CD4-positive, alpha-beta T cell treated with Interleukin-6 for 4 hours (primary cell): ENCODE measurements at regions not wholly inside any gene's neighbourhood (a gene's known extent, or its start where the extent isn't known, plus 50 kb on each side); places are given as distances from the start of the nearest gene placed in this dataset.
"Not testable (repeated sequence)": the region's sequence is repeated elsewhere in the genome, so short reads cannot be mapped to it uniquely, and the experiment has no call there.

ENCODE experiments used
- DNase-seq: peaks from one replicate; pipeline ENCODE4 v3.0.0-alpha.2; 2020; ENCODE audit warnings: mixed read lengths

DNA sequence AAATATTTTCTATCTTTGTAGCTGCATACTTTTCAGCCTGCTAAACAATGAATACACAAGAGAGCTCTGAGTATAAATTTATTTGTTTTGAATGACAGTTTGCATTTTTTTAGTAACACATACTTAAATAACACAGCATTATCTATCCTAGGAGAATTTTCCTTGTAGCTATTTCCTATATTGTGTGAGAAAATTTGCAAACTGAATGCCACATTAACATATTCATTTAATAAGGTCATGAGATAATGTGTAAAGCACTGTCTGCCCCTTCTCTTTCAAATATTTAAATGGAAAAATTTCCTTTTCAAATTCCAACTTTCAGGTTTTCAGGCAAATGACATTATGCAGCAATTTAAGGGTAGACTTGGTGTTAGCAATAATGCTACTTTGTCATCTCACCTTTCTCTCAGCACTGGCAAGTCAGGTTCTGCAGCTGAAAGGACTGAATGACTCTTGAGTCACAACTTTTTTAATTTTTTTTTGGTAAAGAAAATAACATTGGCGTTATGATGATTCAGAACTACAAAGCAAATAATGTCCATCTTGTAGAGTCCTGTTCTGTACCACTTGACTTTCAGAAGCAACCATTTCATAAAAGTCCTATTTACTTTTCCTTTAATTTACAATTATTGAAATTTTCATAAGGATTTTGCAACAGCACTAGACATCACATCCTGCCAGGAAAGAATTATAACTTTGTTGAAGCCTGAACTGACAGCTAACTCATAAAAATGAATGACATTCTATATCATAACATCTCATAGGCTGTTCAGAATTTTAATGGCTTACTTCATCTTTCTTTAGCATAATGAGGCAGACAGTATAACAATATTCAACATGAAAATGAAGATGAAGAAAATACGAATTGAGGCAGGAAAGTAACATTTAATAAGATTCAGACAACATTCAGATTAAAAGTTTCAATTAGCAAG lies 681.6 kb upstream of the SEMA6D start:
- no peak for DNase-seq

DNA sequence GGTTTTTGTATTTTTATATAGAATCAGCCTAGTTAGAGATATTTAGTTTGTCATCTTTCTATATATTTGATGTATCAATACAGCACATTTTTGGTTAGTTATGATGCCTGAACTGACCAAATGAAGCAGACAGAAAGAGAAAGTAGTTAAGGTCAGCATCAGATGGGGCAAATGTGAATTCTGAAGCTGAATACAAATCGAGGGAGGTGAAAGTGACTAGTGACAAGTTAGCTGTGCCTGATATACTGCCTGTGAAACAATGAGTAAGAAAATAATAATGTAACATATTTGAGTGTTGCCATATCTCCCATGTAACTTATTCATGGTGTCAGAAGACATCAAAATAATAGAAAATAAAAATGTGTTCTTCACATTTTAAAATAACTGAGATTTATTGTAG lies 680.3 kb upstream of the SEMA6D start:
- no peak for DNase-seq

DNA sequence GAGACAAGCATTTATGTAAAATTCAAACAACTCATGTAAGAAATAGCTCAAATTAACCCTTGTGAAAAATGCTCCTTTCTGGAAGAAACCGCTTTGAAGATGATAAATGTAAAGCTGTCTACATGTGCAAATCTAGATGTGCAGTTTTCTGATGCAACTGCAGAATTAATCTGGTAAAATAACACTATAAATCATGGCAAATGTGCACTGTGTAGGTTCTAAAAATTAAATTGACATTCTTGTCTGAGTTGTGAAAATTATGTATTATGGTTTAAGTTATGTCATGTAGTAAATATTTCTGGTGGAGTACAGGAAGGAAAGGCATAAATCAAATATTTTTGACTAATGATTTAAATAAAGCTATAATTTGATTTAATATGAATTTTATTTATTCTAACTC lies 678.1 kb upstream of the SEMA6D start:
- DNase-seq: no peak

DNA sequence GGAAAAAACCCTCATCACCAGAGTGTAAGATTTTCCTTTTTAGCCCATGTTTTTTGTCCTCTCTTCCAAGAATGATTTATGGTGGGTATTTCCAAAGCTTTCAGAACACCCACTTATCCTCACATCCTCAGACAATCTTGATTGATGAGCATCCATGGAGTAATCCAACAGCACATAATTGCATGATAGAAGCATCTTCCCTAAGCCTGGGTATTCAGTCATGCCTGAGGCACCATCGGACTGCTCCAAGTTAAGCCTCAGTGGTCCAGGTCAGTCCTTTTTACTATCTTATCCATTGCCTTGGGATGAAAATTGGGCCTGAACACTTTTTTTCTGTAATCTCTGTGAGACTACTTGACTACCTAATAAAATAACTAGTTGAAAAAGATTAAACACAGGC lies 676.0 kb upstream of the SEMA6D start:
- DNase-seq: no peak

DNA sequence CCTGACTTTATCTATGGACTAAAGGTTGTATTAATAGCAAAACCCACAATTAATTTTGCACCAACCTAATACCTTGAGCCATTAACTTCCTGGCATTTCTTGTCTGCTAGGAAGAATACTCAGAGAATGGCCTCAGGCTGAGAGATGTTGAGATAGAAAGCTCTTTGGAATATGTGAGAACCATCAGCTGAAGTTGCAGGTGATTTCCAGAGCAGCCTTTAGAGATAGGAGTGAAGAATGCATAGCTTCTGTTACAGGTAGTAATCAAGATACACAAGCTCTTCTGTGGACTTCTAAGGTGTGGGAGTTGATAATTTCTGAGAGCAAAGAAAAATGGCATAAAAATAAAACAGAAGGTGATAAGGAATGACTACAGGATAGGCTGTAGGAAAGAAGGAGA lies 669.3 kb upstream of the SEMA6D start:
- DNase-seq: not testable (repeated sequence)

DNA sequence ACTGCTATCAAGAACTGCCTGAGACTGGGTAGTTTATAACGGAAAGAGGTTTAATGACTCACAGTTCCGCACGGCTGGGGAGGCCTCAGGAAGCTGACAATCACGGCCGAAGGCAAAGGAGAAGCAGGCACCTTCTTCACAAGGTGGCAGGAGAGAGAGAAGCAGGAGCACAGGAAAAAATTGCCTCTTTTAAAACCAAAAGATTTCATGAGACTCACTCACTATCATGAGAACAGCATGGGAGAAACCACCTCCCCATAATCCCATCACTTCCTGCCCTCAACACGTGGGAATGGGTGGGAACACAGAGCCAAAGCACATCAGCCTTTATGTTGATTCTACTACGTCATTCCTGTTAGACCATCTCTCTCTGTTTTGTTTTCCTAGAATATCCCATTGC lies 650.9 kb upstream of the SEMA6D start:
- no peak for DNase-seq

DNA sequence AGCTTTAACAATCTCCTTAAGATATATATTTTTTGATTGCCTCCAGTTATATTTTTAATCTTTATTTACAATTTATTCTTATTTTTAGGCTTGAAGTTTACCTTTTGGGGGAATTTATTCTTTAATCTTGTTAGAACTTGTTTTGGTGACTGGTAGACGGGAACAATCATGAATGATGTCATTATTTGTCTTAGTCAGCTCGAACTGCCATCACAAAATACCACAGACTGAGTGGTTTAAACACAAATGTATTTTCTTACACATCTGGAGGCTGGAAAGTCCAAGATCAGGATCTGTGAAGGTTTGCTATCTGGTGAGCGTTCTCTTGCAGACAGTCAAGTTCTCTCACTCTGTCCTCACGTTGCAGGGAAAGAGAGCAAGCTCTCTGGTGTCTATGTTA lies 639.5 kb upstream of the SEMA6D start:
- not testable (repeated sequence) for DNase-seq

DNA sequence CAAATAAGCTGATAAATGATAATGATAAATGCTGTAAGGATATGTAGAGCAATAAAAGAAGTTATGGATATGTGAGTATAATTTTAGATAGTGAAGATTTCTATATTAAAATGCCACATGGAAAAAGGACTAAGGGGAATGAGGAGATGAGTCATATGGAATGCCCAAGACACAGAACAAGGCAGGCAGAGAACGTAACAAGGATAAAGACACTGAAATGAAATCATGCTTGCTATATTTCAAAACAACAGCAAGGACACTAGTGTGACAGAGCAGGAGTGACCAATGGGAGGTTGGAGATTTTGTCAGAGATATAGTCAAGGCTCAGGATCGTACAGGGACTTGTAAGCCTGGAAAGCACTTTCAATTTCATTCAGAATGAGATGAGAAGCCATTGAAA lies 621.5 kb upstream of the SEMA6D start:
- DNase-seq: no peak

DNA sequence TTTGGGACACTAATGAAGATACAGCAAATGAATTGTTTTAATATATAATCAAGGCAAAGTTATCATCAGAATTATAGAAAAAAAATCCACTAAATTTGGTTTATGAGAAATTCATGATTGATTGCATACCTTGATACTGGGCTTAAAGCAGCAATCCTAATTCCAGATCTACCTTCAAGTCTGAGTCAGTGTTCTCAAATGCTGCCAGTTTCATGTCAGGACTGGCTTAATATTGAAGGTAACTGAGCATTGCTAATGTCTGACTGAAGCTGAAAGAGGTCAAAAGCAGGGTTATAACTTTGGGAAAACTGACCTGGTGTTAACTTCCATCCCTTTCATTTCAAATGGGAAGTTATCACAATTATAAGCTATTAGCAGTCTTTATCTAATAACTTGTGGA lies 618.8 kb upstream of the SEMA6D start:
- not testable (repeated sequence) for DNase-seq

DNA sequence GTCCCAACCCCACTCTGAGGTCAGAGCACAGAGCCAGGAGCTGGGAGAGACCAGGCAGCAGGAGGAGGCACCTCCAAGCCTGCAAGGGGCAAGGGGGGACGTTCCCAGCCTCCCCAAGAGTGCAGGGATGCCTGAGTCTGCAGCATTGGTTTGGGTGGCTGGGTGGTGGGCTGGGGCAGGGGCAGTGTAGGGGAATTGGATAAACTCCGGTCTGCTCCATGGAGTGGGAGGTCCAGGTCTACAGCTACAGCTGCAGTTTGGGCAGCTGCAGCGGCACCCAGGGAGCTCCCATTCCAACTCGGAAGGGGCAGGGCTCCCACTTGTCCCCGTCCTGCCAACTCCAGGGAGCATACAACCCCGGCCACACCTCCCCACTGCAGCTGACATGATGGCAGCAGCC lies 617.5 kb upstream of the SEMA6D start:
- DNase-seq: not testable (repeated sequence)

DNA sequence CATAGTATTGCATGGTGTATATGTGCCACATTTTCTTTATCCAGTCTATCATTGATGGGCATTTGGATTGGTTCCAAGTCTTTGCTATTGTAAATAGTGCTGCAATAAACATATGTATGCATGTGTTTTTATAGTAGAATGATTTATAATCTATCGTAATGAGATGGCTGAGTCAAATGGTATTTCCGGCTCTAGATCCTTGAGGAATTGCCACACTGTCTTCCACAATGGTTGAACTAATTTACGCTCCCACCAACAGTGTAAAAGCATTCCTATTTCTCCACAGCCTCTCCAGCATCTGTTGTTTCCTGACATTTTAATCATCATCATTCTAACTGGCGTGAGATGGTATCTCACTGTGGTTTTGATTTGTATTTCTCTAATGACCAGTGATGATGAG lies 608.5 kb upstream of the SEMA6D start:
- not testable (repeated sequence) for DNase-seq

DNA sequence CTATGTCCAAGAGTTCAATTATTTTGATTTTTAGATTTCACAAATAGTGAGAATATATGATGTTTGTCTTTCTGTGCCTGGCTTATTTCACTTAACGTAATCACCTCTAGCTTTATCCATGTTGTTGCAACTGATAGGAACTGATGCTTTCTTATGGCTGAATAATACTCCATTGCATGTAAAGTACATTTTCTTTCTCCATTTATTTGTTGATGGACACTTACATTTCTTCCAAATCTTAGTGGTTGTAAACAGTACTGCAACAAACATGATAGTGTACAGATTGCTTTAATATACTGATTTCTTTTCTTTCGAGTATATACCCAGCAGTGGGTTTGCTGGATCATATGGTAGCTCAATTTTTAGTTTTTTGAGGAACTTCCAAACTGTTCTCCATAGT lies 600.6 kb upstream of the SEMA6D start:
- DNase-seq: no peak

DNA sequence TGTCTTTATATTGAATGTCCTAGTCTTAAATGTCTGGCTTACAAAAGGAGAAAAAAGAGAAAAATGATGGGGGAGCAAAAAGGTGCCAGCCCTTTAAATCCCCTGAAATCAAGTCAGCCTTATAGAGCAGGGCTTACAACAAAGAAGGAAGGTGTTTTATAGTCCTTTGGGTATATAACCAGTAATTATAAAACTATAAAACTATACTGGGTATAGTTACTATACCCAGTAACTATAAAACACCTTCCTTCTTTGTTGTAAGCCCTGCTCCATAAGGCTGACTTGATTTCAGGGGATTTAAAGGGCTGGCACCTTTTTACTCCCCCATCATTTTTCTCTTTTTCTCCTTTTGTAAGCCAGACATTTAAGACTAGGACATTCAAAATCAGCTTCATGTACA lies 598.0 kb upstream of the SEMA6D start:
- no peak for DNase-seq

DNA sequence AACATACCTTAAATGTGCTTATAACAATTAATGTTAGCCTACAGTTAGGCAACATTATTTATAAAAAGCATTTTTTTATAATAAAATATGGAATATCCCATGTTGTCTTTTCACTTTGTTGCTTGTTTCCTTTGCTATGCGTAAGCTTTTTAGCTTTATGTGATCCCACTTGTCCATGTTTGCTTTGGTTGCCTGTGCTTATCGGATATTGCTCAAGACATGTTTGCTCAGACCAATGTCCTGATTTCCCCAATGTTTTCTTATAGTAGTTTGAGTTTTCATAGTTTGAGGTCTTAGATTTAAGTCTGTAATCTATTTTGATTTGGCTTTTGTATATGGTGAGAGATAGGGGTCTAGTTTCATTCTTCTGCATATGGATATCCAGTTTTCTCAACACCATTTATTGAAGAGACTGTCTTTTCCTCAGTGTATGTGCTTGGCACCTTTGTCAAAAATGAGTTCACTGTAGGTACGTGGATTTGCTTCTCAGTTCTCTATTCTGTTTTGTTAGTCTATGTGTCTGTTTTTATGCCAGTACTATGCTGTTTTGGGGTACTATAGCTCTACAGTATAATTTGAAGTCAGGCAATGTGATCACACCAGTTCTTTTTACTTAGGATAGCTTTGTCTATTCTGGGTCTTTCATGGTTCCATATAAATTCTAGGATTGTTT lies 592.7 kb upstream of the SEMA6D start:
- no peak for DNase-seq

DNA sequence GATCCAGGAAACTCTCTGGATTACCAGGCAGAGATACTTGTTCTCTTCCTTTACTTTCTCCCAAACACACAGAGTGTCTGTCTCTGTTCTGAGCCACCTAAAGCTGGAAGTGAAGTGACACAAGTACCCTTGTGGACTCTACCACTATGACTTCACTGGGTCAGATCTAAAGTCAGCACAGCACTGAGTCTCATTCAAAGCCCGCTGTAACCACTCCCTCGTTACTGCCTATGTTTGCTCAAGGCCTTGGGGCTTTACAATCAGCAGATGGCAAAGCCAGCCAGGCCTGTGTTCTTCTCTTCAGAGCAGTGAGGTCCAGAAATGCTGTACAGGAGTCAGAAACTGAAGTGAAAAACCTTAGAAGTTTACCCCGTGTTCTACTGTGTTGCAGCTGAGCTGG lies 588.3 kb upstream of the SEMA6D start:
- DNase-seq: no peak

DNA sequence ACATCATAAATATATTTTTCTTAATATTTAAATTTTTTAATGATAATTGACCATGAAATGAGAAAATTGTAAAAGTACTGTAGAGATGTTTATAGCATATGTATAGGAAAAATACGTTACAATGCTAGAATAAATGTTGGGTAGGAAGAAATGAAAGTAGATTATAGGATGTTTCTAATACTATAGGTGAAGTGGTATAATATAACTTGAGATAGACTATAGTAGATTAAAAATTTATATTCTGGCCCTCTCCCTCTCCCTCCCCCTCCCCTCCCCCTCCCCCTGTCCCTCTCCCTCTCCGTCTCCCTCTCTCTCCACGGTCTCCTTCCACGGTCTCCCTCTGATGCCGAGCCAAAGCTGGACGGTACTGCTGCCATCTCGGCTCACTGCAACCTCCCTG lies 585.9 kb upstream of the SEMA6D start:
- not testable (repeated sequence) for DNase-seq

DNA sequence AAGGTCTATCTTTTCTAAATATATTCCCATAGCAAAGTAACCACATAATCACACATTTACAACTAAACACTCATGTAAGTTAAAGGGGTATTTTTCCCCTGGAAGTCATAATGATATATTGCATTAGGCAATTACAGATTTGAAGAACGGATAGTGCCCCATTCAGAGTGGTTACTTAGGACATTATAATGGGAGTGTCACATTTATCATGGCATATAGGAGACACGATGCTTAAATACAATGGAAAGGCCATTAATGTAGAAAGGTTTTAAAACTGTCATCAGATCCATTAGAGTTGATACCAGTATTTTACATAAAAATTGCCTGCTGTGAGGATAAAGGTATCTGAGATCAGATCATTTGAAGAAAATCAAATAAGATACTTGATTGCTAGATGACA lies 582.0 kb upstream of the SEMA6D start:
- no peak for DNase-seq

DNA sequence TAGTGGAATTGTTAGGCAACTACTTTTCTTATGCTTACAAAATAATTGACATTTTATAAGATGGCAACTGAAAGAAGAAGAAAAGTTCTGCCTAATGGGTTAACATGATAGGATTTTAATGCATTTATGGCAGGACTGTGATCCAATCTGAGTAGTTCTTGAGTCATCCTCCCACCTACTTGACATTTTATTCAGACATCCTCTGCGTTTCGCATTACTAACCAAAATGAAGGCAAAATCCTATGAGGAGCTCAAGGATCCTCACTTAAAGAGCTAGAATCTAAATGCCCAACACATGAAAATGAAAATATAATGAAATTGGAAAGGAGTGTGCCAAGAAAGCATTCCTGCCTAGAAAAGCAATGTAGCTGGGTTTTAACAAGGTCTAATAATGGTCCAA lies 581.1 kb upstream of the SEMA6D start:
- no peak for DNase-seq

DNA sequence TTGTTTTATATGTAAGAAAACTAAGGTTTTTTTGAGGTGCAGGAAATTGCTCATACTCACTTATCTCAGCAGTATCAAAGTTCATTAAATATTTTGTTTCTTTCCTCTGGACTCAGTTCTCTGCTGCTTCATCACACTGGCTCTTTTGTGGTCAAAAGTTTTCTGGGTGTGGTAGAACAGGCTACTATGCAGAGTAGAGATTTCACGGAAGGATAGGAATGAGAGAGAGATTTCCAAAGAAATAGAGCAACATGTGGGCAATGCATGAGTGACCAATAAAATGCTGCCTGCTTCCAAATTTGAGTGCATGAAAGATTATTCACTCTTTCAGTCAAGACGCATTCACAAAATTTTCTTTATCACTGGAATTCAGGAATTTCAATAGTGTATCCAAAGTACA lies 577.3 kb upstream of the SEMA6D start:
- DNase-seq: no peak

DNA sequence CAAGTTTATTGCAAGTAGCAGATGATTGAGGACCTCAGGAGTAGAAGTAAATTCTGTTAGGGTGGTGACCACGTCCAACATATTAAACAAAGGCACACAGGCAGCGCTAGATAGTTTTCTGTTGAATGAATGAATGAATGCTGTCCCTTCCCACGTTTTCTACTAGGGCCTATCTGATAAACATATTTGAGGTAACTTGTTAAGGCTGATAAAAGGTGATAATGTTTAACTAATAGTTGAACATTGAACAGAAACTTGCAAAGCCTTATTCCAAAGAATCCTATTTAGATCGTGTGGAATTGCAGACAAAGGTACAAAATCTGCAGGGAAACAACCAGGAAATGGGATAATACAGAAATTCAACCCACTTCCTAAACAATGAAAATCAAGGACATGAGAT lies 559.5 kb upstream of the SEMA6D start:
- no peak for DNase-seq

DNA sequence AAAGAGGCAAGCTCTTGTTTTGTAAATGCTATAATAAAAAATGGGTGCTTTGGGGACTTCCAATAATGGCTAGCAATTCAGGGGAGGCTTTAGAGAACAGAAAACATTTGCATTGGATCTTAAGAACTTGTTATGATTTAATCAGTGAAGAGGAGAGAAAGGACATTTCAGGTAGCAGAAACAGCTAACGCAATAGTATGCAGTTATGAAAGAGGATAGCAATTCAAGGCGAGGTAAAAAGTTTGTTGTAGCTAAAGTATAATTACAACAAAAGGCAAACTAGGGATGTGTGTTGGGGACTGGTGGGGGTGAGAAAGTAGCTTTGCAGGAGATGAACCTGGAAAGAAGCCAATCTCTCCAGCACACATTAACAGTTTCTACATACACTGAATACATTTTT lies 558.7 kb upstream of the SEMA6D start:
- no peak for DNase-seq

DNA sequence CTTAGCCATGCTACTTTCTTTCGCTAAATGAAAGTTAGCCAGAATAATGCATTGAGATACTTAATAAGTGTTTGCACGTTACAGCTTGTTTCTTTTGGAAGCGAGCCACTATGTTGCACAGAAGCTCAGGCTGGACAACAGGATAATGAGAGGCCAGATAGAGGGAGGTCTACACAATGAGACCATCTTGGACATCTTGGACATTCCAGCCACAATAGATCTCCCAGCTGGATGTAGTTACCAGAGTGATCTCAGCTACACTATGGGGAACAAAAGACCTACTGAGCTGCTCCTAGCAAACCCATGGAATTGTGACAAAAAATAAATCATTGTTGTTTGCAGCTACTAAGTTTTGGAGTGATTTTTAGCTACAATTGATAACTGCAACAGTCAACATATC lies 540.1 kb upstream of the SEMA6D start:
- DNase-seq: no peak

DNA sequence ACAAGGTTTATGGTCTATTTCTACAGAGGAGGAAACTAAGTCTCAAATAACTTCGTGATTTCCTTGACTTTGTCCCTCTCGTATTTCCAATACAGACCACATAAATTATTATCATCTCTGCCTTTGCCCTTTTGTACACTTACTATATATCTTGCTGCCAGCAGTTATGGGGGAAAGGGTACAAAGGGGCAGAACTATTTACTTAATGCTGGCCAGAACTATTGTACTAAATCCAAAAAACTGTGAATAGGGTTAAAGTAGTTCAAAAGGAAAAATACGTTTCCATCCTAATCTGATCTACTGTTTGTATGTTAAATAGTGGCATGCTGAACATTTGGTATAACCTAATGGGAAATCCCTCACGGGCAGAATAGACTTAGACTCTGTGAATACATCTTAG lies 537.3 kb upstream of the SEMA6D start:
- DNase-seq: no peak

DNA sequence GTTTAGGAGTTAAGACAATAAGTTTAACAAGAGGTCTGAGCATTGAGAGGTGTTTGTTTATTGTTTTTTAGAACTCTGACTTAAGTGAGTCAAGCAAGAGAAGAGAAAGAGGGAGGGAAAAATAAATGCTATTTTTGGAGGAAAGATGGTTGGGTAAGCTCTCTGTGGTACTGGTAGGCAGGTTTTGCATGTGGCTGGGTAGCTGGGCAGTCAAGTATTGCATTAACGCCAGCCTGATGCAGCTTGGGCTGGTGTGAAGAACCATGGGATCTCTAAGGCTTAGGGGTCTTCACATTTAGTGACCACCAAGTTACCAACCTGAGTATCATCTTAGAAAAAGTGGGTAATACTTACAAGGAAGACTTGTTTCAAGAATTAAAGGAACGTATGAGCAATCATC lies 534.5 kb upstream of the SEMA6D start:
- no peak for DNase-seq
